WTC11 (cell line): ENCODE measurements at regions not wholly inside any gene's neighbourhood (a gene's known extent, or its start where the extent isn't known, plus 50 kb on each side); places are given as distances from the start of the nearest gene placed in this dataset.

Source experiments
- CREB1 ChIP-seq: sonication (generic); formaldehyde crosslinking; IDR thresholded peaks from 2 replicates; pipeline ENCODE4 v1.8.0; 2023; ENCODE audit warnings: mild to moderate bottlenecking, missing genetic modification reagents
- ELF4 ChIP-seq: sonication (generic); formaldehyde crosslinking; IDR thresholded peaks from 2 replicates; pipeline ENCODE4 v1.8.1; 2022; ENCODE audit warnings: low read depth, mild to moderate bottlenecking, moderate library complexity, missing genetic modification reagents
- ESRRA ChIP-seq: sonication (generic); formaldehyde crosslinking; IDR thresholded peaks from 2 replicates; pipeline ENCODE4 v1.8.1; 2022; ENCODE audit warnings: mild to moderate bottlenecking, missing genetic modification reagents, borderline replicate concordance
- FOXK1 ChIP-seq: sonication (generic); formaldehyde crosslinking; IDR thresholded peaks from 2 replicates; pipeline ENCODE4 v1.8.0; 2022; ENCODE audit warnings: mild to moderate bottlenecking, moderate library complexity, missing genetic modification reagents
- NR1H2 ChIP-seq: sonication (generic); formaldehyde crosslinking; IDR thresholded peaks from 2 replicates; pipeline ENCODE4 v1.9.0; 2021; ENCODE audit warnings: mild to moderate bottlenecking, moderate library complexity, missing genetic modification reagents
- NR2C2 ChIP-seq: sonication (generic); formaldehyde crosslinking; IDR thresholded peaks from 2 replicates; pipeline ENCODE4 v1.8.0; 2022; ENCODE audit warnings: mild to moderate bottlenecking, missing genetic modification reagents
- TF ChIP-seq, protein P1 (sequence below): sonication (generic); formaldehyde crosslinking; IDR thresholded peaks from 2 replicates; pipeline ENCODE4 v1.8.0; 2022; ENCODE audit warnings: mild to moderate bottlenecking, missing genetic modification reagents
- TF ChIP-seq, protein P2 (sequence below): fragments of 200-600 bp; IDR thresholded peaks from 2 replicates; pipeline ENCODE4 v1.8.0; 2022; ENCODE audit warnings: antibody characterized with exemption

DNA sequence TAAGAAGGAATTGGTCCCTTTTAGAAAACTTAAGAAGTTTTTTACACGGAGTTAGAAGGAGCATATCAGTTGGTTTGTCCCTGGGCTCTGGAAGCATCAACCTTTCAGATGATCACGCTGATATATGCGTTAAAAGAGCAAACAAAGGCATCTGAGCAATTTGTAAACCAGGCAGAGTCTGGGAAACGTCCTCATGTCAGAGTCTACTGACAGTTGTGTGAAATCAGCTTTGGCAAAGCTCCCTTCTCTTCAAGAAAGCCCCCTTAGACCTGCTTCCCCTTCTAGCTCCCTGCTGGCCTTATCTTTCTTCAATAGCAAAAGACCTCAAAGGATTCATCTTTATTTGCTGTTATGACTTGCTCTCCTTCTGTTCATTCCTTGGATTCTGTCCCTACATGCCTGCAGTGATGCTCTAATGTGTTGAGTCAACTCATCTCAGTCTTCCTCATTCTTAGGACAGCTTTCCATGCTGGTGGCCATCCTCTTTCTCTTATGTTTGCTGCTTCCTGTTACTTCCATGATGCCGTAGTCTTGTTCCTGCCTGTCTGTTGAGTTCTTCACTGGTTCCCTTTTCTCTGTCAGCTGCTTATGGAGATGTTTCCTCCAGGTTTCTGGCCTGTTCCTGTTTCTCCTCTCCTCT, 106.5 kb upstream of the BMPER start:
- TF ChIP-seq ELF4 (no peak), NR1H2 (CRISPR knock-in tag) (no peak), NR2C2 (CRISPR knock-in tag) (no peak), ESRRA (CRISPR knock-in tag) (no peak), FOXK1 (CRISPR knock-in tag) (no peak), CREB1 (CRISPR knock-in tag) (no peak)
- TF ChIP-seq, protein P1, sequence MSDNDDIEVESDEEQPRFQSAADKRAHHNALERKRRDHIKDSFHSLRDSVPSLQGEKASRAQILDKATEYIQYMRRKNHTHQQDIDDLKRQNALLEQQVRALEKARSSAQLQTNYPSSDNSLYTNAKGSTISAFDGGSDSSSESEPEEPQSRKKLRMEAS (CRISPR knock-in tag) = no peak
- TF ChIP-seq, protein P2, sequence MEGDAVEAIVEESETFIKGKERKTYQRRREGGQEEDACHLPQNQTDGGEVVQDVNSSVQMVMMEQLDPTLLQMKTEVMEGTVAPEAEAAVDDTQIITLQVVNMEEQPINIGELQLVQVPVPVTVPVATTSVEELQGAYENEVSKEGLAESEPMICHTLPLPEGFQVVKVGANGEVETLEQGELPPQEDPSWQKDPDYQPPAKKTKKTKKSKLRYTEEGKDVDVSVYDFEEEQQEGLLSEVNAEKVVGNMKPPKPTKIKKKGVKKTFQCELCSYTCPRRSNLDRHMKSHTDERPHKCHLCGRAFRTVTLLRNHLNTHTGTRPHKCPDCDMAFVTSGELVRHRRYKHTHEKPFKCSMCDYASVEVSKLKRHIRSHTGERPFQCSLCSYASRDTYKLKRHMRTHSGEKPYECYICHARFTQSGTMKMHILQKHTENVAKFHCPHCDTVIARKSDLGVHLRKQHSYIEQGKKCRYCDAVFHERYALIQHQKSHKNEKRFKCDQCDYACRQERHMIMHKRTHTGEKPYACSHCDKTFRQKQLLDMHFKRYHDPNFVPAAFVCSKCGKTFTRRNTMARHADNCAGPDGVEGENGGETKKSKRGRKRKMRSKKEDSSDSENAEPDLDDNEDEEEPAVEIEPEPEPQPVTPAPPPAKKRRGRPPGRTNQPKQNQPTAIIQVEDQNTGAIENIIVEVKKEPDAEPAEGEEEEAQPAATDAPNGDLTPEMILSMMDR = no peak
